MM.1S (cell line): ENCODE measurements at regions not wholly inside any gene's neighbourhood (a gene's known extent, or its start where the extent isn't known, plus 50 kb on each side); places are given as distances from the start of the nearest gene placed in this dataset.

ENCODE experiments used
- DNase-seq: peaks from one replicate; pipeline ENCODE4 v3.0.0-alpha.2; 2015
- H2AFZ ChIP-seq: fragments of 300-600 bp; sonication (generic); 2 replicates; pipeline ENCODE4 v1.6.0; 2016; ENCODE audit warnings: antibody characterized with exemption, low read length
- H3F3A ChIP-seq: fragments of 300-600 bp; sonication (generic); 2 replicates; pipeline ENCODE4 v1.6.1; 2016; ENCODE audit warnings: mild to moderate bottlenecking, antibody characterized with exemption, low read length, moderate library complexity, mixed read lengths; ENCODE audit not compliant: insufficient read depth
- H3K27ac ChIP-seq: fragments of 300-600 bp; sonication (generic); 2 replicates; pipeline ENCODE4 v1.5.1; 2016; ENCODE audit warnings: mild to moderate bottlenecking, low read length
- H3K27me3 ChIP-seq: fragments of 300-600 bp; sonication (generic); replicated peaks from 2 replicates; pipeline ENCODE4 v1.6.0; 2016; ENCODE audit warnings: low read length; ENCODE audit not compliant: insufficient read depth
- H3K36me3 ChIP-seq: fragments of 300-600 bp; sonication (generic); replicated peaks from 2 replicates; pipeline ENCODE4 v1.6.1; 2016; ENCODE audit warnings: mild to moderate bottlenecking, low read length, mixed read lengths; ENCODE audit not compliant: insufficient read depth
- H3K4me1 ChIP-seq: fragments of 300-600 bp; sonication (generic); 2 replicates; pipeline ENCODE4 v1.6.1; 2016; ENCODE audit warnings: low read length, mixed read lengths
- H3K4me2 ChIP-seq: fragments of 300-600 bp; sonication (generic); 2 replicates; pipeline ENCODE4 v1.6.0; 2016; ENCODE audit warnings: low read depth, low read length
- H3K4me3 ChIP-seq: fragments of 300-600 bp; sonication (generic); 2 replicates; pipeline ENCODE4 v1.5.1; 2016; ENCODE audit warnings: low read length, mixed read lengths
- H3K79me2 ChIP-seq: fragments of 300-600 bp; sonication (generic); 2 replicates; pipeline ENCODE4 v1.6.1; 2016; ENCODE audit warnings: mixed run types, low read length, mixed read lengths
- H3K9ac ChIP-seq: fragments of 300-600 bp; sonication (generic); 2 replicates; pipeline ENCODE4 v1.6.1; 2016; ENCODE audit warnings: low read length, mixed read lengths
- H3K9me2 ChIP-seq: fragments of 300-600 bp; sonication (generic); replicated peaks from 2 replicates; pipeline ENCODE4 v1.6.1; 2016; ENCODE audit warnings: mild to moderate bottlenecking, low read length, mixed read lengths; ENCODE audit not compliant: insufficient read depth
- H3K9me3 ChIP-seq: fragments of 300-600 bp; sonication (generic); replicated peaks from 2 replicates; pipeline ENCODE4 v1.6.1; 2016; ENCODE audit warnings: mild to moderate bottlenecking, low read length, mixed read lengths; ENCODE audit not compliant: insufficient read depth
- H4K20me1 ChIP-seq: fragments of 300-600 bp; sonication (generic); 2 replicates; pipeline ENCODE4 v1.6.1; 2016; ENCODE audit warnings: mild to moderate bottlenecking, low read length, moderate library complexity, mixed read lengths; ENCODE audit not compliant: insufficient read depth
- CTCF ChIP-seq: fragments of 300-600 bp; sonication (generic); IDR thresholded peaks from 2 replicates; pipeline ENCODE4 v1.5.1; 2016; ENCODE audit warnings: antibody characterized with exemption, low read length, mixed read lengths
- EZH2 ChIP-seq: fragments of 300-600 bp; sonication (generic); optimal IDR thresholded peaks from 2 replicates; pipeline ENCODE3; 2017; ENCODE audit warnings: low read depth, mild to moderate bottlenecking, antibody characterized with exemption, low read length, mixed read lengths
- EZH2phosphoT487 ChIP-seq: fragments of 300-600 bp; sonication (generic); IDR thresholded peaks from 2 replicates; pipeline ENCODE4 v1.6.1; 2018; ENCODE audit warnings: antibody characterized with exemption, low read length

- TF ChIP-seq EZH2phosphoT487 (no peak), CTCF (no peak), EZH2 (no peak)
- Histone ChIP-seq H3K9ac (no peak overlapping the region), H2AFZ (no peak overlapping the region), H3K4me1 (no peaks in the 10 kb centered on the region), H3K4me2 (no peak overlapping the region), H3K9me3 (no peaks in the 10 kb centered on the region), H3K4me3 (no peak overlapping the region), H3K27me3 (no peaks in the 10 kb centered on the region), H3K36me3 (no peaks in the 10 kb centered on the region), H4K20me1 (no peaks in the 10 kb centered on the region), H3K9me2 (no peaks in the 10 kb centered on the region), H3K79me2 (no peaks in the 10 kb centered on the region), H3K27ac (no peak overlapping the region), H3F3A (no peaks in the 10 kb centered on the region)
- DNase-seq: no peak
Measured at GRCh38 chr3:68485051-68485450, 447.3 kb downstream of the TAFA4 start.

DNA sequence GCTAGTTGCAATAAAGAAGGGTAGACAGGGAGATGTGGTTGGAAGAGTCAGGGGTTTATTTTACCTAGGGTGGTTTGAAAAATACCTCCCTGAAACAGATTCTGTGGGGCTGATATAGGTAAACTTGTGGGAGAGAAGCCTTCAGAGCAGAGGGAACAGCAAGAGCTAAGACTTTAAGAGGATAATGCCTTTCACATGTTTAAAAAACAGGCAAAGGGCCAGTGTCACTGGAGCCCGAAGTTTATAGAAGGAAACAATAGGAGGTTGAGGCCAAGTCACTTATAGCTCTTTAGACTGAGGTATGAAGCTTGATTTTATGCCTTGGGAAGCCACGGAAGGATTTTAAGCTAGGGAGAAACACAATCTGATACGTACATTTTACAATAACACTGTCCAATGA, 448.7 kb downstream of the TAFA4 start:
- H3K4me1 ChIP-seq: no peaks in the 10 kb centered on the region
- no peak overlapping the region for H3K4me3 ChIP-seq
- no peak overlapping the region for H3K9ac ChIP-seq
- H2AFZ ChIP-seq: no peak overlapping the region
- H3K79me2 ChIP-seq: no peaks in the 10 kb centered on the region
- no peaks in the 10 kb centered on the region for H3K36me3 ChIP-seq
- no peaks in the 10 kb centered on the region for H3K27me3 ChIP-seq
- DNase-seq: no peak
- no peaks in the 10 kb centered on the region for H3K9me3 ChIP-seq
- no peaks in the 10 kb centered on the region for H4K20me1 ChIP-seq
- TF ChIP-seq EZH2 (no peak), CTCF (no peak), EZH2phosphoT487 (no peak)
- H3F3A ChIP-seq: no peaks in the 10 kb centered on the region
- no peak overlapping the region for H3K4me2 ChIP-seq
- no peak overlapping the region for H3K27ac ChIP-seq
- no peaks in the 10 kb centered on the region for H3K9me2 ChIP-seq

- DNase-seq: no peak
- Histone ChIP-seq H3K9me3 (no peaks in the 10 kb centered on the region), H3K4me3 (no peak overlapping the region), H3K4me2 (no peak overlapping the region), H3K9ac (no peak overlapping the region), H3F3A (no peaks in the 10 kb centered on the region), H3K27me3 (no peaks in the 10 kb centered on the region), H3K9me2 (no peaks in the 10 kb centered on the region), H3K4me1 (no peaks in the 10 kb centered on the region), H4K20me1 (no peaks in the 10 kb centered on the region), H3K79me2 (no peaks in the 10 kb centered on the region), H2AFZ (no peak overlapping the region), H3K27ac (no peak overlapping the region), H3K36me3 (no peaks in the 10 kb centered on the region)
- TF ChIP-seq EZH2phosphoT487: no peak
- no peak for TF ChIP-seq EZH2
- TF ChIP-seq CTCF: no peak
Measured at GRCh38 chr3:68483041-68483440, 449.3 kb downstream of the TAFA4 start.

- no peak overlapping the region for H3K4me2 ChIP-seq
- no peaks in the 10 kb centered on the region for H3K27me3 ChIP-seq
- no peaks in the 10 kb centered on the region for H3K36me3 ChIP-seq
- no peaks in the 10 kb centered on the region for H3K79me2 ChIP-seq
- H3K4me1 ChIP-seq: no peaks in the 10 kb centered on the region
- no peaks in the 10 kb centered on the region for H3F3A ChIP-seq
- TF ChIP-seq CTCF: no peak
- no peak for TF ChIP-seq EZH2phosphoT487
- no peaks in the 10 kb centered on the region for H4K20me1 ChIP-seq
- H3K9me2 ChIP-seq: no peaks in the 10 kb centered on the region
- H2AFZ ChIP-seq: no peak overlapping the region
- DNase-seq: no peak
- no peak overlapping the region for H3K9ac ChIP-seq
- H3K27ac ChIP-seq: no peak overlapping the region
- H3K4me3 ChIP-seq: no peak overlapping the region
- no peaks in the 10 kb centered on the region for H3K9me3 ChIP-seq
Measured at GRCh38 chr3:68482565-68482964, 449.8 kb downstream of the TAFA4 start.
